GM12878 (cell line): ENCODE measurements at regions not wholly inside any gene's neighbourhood (a gene's known extent, or its start where the extent isn't known, plus 50 kb on each side); places are given as distances from the start of the nearest gene placed in this dataset.

Experiments
- CEBPB ChIP-seq, 2 experiments: fragments of 150-350 bp in 1 of 2; IDR thresholded peaks; 2 replicates each; pipeline ENCODE4 v1.6.1; 2012 to 2014; ENCODE audit warnings: low read depth in 2 of 2, low read length in 2 of 2, borderline replicate concordance in 1 of 2, inconsistent platforms in 1 of 2
- CHD2 ChIP-seq: IDR thresholded peaks from 2 replicates; pipeline ENCODE4 v1.6.1; 2011; ENCODE audit warnings: low read depth, low read length, improper control_type of control experiment, borderline replicate concordance
- EZH2 ChIP-seq: IDR thresholded peaks from 2 replicates; pipeline ENCODE4 v1.6.1; 2012; ENCODE audit warnings: low read depth, mild to moderate bottlenecking, control low read depth, inconsistent platforms, low read length, borderline replicate concordance; ENCODE audit not compliant: control insufficient read depth
- JUNB ChIP-seq: IDR thresholded peaks from 2 replicates; pipeline ENCODE4 v1.6.1; 2016; ENCODE audit warnings: antibody characterized with exemption, mild to moderate bottlenecking
- NR2C2 ChIP-seq: IDR thresholded peaks from 2 replicates; pipeline ENCODE4 v1.6.1; 2011; ENCODE audit warnings: borderline replicate concordance, low read depth; ENCODE audit not compliant: control insufficient read depth, insufficient read length
- NR2F1 ChIP-seq: fragments of 450-650 bp; conservative IDR thresholded peaks from 2 replicates; pipeline ENCODE4 v1.6.1; 2017; ENCODE audit warnings: mild to moderate bottlenecking
- RAD51 ChIP-seq: fragments of 450-650 bp; IDR thresholded peaks from 2 replicates; pipeline ENCODE4 v1.6.1; 2016; ENCODE audit warnings: moderate library complexity, mild to moderate bottlenecking, inconsistent platforms
- RCOR1 ChIP-seq: conservative IDR thresholded peaks from 2 replicates; pipeline ENCODE4 v1.6.1; 2012; ENCODE audit warnings: low read depth, low read length, improper control_type of control experiment
- TAF1 ChIP-seq: IDR thresholded peaks from 2 replicates; pipeline ENCODE4 v1.6.1; 2011; ENCODE audit warnings: mild to moderate bottlenecking, low read depth, low read length, borderline replicate concordance
- ZNF274 ChIP-seq: IDR thresholded peaks from one replicate; pipeline ENCODE4 v1.8.0; 2011; ENCODE audit not compliant: insufficient read length, insufficient read depth
- ZSCAN29 ChIP-seq: fragments of 450-650 bp; IDR thresholded peaks from 2 replicates; pipeline ENCODE4 v1.6.1; 2017; ENCODE audit warnings: mild to moderate bottlenecking, moderate library complexity
- TF ChIP-seq, protein P1 (sequence below), 3 experiments: IDR thresholded peaks in 2 of 3; conservative IDR thresholded peaks in 1 of 3; 2 replicates each; pipeline ENCODE4 v1.5.1; 2011; ENCODE audit warnings: low read depth in 3 of 3, low read length in 3 of 3, mild to moderate bottlenecking in 3 of 3, control low read depth in 2 of 3, moderate library complexity in 2 of 3, inconsistent platforms in 1 of 3, mixed read lengths in 1 of 3; ENCODE audit not compliant: control insufficient read depth in 2 of 3, insufficient read depth in 1 of 3; ENCODE audit errors: extremely low read depth in 1 of 3
- TF ChIP-seq, protein P2 (sequence below): fragments of 450-650 bp; IDR thresholded peaks from 2 replicates; pipeline ENCODE4 v1.6.1; 2014; ENCODE audit warnings: mild to moderate bottlenecking
- TF ChIP-seq, protein P3 (sequence below): IDR thresholded peaks from 2 replicates; pipeline ENCODE4 v1.6.1; 2011; ENCODE audit warnings: low read depth, low read length, improper control_type of control experiment, borderline replicate concordance

DNA sequence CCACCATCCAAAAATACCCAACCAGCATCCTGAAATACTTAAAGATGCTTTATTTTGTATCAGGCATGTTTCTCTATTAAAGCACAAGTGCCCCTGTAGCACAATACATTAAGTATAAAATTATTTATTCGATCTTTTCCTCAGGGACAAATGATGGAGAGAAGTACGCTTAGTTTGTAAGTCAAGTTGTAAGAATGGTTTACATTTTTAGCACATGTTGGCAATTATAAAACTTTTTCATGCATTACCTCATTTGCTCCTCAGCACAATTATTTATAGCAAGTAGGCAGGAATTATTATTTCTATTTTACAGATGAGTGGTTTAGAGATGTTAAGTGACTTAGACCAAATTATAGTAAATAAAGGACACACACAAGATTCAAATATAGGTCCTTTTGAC is 232.6 kb upstream of the HTR2A start:
- TF ChIP-seq, protein P1, sequence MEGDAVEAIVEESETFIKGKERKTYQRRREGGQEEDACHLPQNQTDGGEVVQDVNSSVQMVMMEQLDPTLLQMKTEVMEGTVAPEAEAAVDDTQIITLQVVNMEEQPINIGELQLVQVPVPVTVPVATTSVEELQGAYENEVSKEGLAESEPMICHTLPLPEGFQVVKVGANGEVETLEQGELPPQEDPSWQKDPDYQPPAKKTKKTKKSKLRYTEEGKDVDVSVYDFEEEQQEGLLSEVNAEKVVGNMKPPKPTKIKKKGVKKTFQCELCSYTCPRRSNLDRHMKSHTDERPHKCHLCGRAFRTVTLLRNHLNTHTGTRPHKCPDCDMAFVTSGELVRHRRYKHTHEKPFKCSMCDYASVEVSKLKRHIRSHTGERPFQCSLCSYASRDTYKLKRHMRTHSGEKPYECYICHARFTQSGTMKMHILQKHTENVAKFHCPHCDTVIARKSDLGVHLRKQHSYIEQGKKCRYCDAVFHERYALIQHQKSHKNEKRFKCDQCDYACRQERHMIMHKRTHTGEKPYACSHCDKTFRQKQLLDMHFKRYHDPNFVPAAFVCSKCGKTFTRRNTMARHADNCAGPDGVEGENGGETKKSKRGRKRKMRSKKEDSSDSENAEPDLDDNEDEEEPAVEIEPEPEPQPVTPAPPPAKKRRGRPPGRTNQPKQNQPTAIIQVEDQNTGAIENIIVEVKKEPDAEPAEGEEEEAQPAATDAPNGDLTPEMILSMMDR (IDR thresholded peaks at IDR 0.05 in 2 of 3, conservative IDR thresholded peaks at IDR 0.05 in 1 of 3; ENCODE audit: control insufficient read depth in 2 of 3, extremely low read depth in 1 of 3, insufficient read depth in 1 of 3, low read depth in 3 of 3, low read length in 3 of 3): no peak
- no peak for TF ChIP-seq NR2C2
- TF ChIP-seq, protein P2, sequence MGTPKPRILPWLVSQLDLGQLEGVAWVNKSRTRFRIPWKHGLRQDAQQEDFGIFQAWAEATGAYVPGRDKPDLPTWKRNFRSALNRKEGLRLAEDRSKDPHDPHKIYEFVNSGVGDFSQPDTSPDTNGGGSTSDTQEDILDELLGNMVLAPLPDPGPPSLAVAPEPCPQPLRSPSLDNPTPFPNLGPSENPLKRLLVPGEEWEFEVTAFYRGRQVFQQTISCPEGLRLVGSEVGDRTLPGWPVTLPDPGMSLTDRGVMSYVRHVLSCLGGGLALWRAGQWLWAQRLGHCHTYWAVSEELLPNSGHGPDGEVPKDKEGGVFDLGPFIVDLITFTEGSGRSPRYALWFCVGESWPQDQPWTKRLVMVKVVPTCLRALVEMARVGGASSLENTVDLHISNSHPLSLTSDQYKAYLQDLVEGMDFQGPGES: no peak
- TF ChIP-seq, protein P3, sequence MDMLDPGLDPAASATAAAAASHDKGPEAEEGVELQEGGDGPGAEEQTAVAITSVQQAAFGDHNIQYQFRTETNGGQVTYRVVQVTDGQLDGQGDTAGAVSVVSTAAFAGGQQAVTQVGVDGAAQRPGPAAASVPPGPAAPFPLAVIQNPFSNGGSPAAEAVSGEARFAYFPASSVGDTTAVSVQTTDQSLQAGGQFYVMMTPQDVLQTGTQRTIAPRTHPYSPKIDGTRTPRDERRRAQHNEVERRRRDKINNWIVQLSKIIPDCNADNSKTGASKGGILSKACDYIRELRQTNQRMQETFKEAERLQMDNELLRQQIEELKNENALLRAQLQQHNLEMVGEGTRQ: no peak
- no peak for TF ChIP-seq ZSCAN29
- no peak for TF ChIP-seq EZH2
- TF ChIP-seq ZNF274: no peak
- TF ChIP-seq TAF1: no peak
- no peak for TF ChIP-seq NR2F1
- no peak for TF ChIP-seq RCOR1
- no peak for TF ChIP-seq JUNB
- TF ChIP-seq CHD2: no peak
- TF ChIP-seq RAD51: no peak
- no peak for TF ChIP-seq CEBPB (IDR thresholded peaks at IDR 0.05; ENCODE audit: borderline replicate concordance in 1 of 2, low read depth in 2 of 2, low read length in 2 of 2)
